BE2C (cell line): ENCODE measurements at regions not wholly inside any gene's neighbourhood (a gene's known extent, or its start where the extent isn't known, plus 50 kb on each side); places are given as distances from the start of the nearest gene placed in this dataset.

Source experiments
- DNase-seq: peaks from one replicate; pipeline ENCODE4 v3.0.0-alpha.2; 2020
- H3K27me3 ChIP-seq: fragments of 250-450 bp; sonication (Bioruptor Pico); 2 replicates; pipeline ENCODE4 v1.5.1; 2020; ENCODE audit warnings: mild to moderate bottlenecking
- H3K36me3 ChIP-seq: fragments of 250-450 bp; sonication (Bioruptor Pico); 2 replicates; pipeline ENCODE4 v1.5.1; 2020; ENCODE audit warnings: mild to moderate bottlenecking
- H3K4me1 ChIP-seq: fragments of 250-450 bp; sonication (Bioruptor Pico); 2 replicates; pipeline ENCODE4 v1.5.1; 2020
- H3K4me3 ChIP-seq: 2 replicates; pipeline ENCODE4 v1.5.1; 2011; ENCODE audit warnings: low read depth, low read length
- H3K9me3 ChIP-seq: fragments of 250-450 bp; sonication (Bioruptor Pico); 2 replicates; pipeline ENCODE4 v1.5.1; 2020
- TF ChIP-seq, protein P1 (sequence below): IDR thresholded peaks from 2 replicates; pipeline ENCODE4 v1.5.1; 2012; ENCODE audit warnings: mild to moderate bottlenecking, low read depth, low read length

DNA sequence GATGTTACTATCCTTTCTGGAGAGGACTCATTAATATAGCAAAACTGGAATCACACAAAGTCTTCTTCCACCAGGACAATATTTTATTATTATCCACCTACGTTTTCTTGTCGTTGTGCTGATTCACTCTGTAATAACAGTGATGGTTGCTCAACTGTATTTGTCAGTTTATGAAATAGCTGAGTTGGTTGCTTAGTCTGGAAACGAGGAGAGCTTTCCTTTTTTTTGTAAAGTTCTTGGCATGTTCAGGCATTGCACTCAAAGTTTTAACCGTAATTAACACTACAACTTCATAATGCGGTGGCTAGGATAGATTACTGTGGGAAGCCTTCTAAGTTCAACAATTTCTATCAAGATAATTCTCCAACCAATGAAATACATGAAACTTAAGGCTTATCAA, 131.2 kb downstream of the RAP2B start:
- no peaks in the 10 kb centered on the region for H3K36me3 ChIP-seq
- TF ChIP-seq, protein P1, sequence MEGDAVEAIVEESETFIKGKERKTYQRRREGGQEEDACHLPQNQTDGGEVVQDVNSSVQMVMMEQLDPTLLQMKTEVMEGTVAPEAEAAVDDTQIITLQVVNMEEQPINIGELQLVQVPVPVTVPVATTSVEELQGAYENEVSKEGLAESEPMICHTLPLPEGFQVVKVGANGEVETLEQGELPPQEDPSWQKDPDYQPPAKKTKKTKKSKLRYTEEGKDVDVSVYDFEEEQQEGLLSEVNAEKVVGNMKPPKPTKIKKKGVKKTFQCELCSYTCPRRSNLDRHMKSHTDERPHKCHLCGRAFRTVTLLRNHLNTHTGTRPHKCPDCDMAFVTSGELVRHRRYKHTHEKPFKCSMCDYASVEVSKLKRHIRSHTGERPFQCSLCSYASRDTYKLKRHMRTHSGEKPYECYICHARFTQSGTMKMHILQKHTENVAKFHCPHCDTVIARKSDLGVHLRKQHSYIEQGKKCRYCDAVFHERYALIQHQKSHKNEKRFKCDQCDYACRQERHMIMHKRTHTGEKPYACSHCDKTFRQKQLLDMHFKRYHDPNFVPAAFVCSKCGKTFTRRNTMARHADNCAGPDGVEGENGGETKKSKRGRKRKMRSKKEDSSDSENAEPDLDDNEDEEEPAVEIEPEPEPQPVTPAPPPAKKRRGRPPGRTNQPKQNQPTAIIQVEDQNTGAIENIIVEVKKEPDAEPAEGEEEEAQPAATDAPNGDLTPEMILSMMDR, result no peak
- no peaks in the 10 kb centered on the region for H3K9me3 ChIP-seq
- no peak overlapping the region for H3K4me3 ChIP-seq
- H3K4me1 ChIP-seq, result no peaks in the 10 kb centered on the region
- no peak for DNase-seq
- H3K27me3 ChIP-seq, result no peaks in the 10 kb centered on the region

DNA sequence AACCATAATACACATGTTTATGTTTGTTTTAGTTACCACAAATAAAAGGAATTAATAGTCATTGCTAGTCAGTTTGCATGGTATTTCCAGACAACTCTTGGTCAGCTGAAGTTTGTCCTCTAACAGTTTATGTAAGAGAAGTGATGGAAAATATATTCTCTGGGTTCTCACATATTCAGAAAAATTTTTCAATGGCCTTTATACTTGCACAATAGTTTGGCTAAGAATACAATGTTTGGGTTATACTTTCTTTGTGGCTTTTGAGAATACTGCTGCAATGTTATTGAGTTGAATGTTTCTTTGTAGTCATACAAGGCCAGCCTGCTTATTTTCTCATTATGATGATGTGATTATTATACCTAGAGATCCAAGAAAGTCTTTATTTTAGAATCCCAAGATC, 133.9 kb downstream of the RAP2B start:
- TF ChIP-seq, protein P1, result no peak
- Histone ChIP-seq H3K36me3 (no peaks in the 10 kb centered on the region), H3K27me3 (no peaks in the 10 kb centered on the region), H3K4me1 (no peaks in the 10 kb centered on the region), H3K4me3 (no peak overlapping the region), H3K9me3 (no peaks in the 10 kb centered on the region)
- DNase-seq, result no peak

DNA sequence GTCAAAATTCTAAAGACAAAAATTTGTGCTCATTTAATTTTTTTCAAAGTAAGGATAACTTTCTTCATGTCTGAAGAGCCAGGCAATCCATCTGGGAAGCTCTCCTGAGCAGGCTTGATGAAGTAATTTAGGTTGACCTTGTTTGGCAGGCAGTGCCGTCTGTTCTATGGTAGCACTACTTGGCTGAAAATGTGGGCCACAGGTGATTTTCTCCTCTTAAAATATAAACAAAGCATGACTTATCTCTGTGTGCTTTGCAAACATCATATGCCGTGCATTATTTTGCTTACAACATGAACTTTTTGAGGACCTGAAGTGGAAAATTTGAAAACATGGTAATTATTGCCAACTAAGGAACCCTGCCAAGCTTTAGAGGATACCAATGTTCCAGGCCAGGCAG, 143.2 kb downstream of the RAP2B start:
- DNase-seq, result no peak
- TF ChIP-seq, protein P1, result no peak
- Histone ChIP-seq H3K4me3 (no peak overlapping the region), H3K36me3 (no peaks in the 10 kb centered on the region), H3K4me1 (no peaks in the 10 kb centered on the region), H3K27me3 (no peaks in the 10 kb centered on the region), H3K9me3 (no peaks in the 10 kb centered on the region)

DNA sequence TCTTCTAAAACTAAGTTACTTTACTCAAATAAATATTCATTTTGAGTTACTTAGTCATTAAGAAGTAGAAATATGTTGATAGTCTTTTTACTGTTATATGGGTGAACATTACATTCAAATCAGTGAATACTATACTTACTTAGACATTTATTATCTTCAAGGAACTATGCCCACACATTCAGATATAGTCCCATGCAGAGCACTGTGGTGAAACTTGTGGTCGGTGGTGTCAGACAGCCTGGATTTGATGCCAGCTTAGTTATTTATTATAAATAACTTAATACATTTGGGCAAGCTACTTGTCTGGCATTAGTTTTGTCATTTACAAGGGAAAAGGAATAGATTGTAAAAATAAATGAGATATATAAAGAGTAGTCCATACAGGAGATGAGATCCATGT, 149.5 kb downstream of the RAP2B start:
- Histone ChIP-seq H3K4me1 (no peaks in the 10 kb centered on the region), H3K27me3 (no peaks in the 10 kb centered on the region), H3K36me3 (no peaks in the 10 kb centered on the region), H3K9me3 (no peaks in the 10 kb centered on the region), H3K4me3 (no peak overlapping the region)
- TF ChIP-seq, protein P1, result no peak
- DNase-seq, result no peak

DNA sequence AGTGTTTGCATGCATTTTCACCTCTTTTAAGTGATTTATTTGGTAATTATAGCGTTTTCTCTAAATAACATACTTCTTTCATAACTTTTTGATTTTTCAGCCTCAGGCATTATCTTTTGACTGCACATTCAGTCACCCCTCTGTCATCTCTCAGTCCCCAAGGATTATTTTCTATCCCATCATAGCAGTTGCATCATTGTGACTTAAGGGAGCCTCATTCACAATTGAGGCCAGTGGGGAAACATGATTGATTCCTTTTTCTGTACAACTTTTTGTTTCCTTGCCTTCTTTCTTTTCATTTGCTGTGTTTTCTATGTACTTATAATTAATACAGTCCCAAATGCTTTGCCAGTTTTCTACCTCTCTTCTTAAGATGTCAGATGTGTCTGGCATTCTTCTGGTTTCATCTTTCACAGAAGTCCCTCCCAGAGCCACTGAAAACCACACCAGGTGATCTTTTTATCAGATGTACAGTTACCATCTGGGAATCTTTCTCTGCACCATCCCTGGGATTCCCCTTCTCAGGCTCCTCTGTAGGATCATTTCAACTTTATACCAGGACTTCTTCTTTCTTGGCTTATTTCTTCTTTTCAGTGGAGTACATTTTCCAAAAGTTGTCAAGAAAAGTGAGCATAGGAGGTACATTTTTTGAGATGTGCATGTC, 151.4 kb downstream of the RAP2B start:
- TF ChIP-seq, protein P1, result no peak
- no peak for DNase-seq
- H3K27me3 ChIP-seq, result no peaks in the 10 kb centered on the region
- no peak overlapping the region for H3K4me3 ChIP-seq
- no peaks in the 10 kb centered on the region for H3K9me3 ChIP-seq
- H3K4me1 ChIP-seq, result no peaks in the 10 kb centered on the region
- no peaks in the 10 kb centered on the region for H3K36me3 ChIP-seq

DNA sequence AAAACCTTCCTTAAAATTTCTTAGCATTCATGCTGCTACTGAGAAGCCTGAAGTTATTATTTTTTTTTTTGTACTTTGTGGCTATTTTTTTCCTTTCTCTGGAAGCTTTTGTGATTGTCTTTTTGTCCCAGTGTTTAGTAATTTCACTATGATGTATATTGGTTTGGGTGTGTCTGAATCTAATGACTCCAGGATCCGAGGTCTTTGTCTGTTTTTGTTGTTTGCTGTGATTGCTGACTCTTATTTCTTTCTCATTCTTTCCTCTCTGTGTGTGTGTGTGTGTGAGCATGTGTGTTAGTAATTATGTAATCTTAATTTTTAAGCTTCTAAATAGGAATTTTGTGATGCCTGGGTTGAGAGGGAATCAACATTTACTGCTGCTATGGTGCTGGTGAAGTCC, 152.0 kb downstream of the RAP2B start:
- DNase-seq, result no peak
- H3K4me1 ChIP-seq, result no peaks in the 10 kb centered on the region
- no peaks in the 10 kb centered on the region for H3K36me3 ChIP-seq
- no peak overlapping the region for H3K4me3 ChIP-seq
- TF ChIP-seq, protein P1, result no peak
- H3K27me3 ChIP-seq, result no peaks in the 10 kb centered on the region
- no peaks in the 10 kb centered on the region for H3K9me3 ChIP-seq
